NCI-H1092 treated with DMSO at 0.1 percent for 48 hours (cell line): ENCODE measurements at regions not wholly inside any gene's neighbourhood (a gene's known extent, or its start where the extent isn't known, plus 50 kb on each side); places are given as distances from the start of the nearest gene placed in this dataset.
A peak's percentile ranks its signal among the peaks of the same experiment; 100 is the strongest.

ENCODE experiments used
- DNase-seq: peaks from one replicate; lab custom pipeline; 2025; lab: John Stamatoyannopoulos, UW

DNA sequence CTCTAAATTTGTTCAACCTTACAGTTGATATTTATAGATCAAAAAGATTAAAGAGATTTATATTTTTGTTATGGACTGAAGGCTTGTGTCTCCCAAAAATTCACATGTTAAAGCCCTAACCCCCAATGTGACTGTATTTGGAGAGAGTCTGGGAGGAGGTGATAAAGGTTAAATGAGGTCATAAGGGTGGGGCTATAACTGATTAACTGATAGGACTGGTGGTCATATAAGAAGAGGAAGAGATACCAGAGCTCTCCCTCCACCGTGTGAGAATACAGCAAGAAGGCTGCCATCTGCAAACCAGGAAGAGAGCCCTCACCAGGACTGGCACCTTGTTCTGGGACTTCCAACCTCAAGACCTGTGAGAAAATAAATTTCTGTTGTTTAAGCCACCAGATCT, 264.3 kb downstream of the ENC1 start:
- no peak for DNase-seq

- no peak for DNase-seq
These were observed 265.3 kb downstream of the ENC1 start for GRCh38 chr5:74375271-74375670.

GRCh38 chr5:74374656-74375055, 265.9 kb downstream of the ENC1 start:
- DNase-seq, result no peak

GRCh38 chr5:74373076-74373475, 267.5 kb downstream of the ENC1 start:
- DNase-seq, result no peak

DNA sequence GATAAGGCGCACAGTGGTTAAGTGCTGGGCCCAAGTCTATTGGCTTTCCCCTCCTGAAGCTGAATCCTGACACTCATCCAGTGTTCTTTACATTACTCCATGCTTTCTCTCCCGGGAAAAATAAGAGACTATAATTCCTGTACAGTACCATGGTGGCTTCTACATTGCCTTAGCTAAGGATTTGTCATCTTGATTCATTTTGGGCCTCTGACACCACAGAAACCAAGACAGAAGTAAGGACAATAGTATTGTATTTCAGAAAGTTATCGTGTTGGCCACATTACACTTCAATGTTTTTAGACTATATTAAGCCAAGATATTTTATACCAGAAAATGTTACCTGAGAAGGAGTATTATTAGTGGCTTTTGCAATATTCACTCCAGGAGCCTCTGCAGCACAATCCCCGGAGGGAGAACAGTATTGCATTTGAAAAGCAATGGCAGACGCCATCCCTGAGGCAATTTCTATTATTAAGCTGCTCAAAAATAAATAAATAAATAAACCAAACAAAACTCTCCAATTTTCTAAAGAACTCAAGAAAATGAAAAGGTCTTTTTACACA, 267.9 kb downstream of the ENC1 start:
- no peak for DNase-seq

- DNase-seq, result no peak
These were observed 268.5 kb downstream of the ENC1 start for GRCh38 chr5:74372051-74372450.

- no peak for DNase-seq
These were observed 268.9 kb downstream of the ENC1 start for GRCh38 chr5:74371621-74372020.

GRCh38 chr5:74370168-74370567, 270.4 kb downstream of the ENC1 start:
- DNase-seq, result no peak

- no peak for DNase-seq
These were observed 271.4 kb downstream of the ENC1 start for GRCh38 chr5:74369173-74369572.

GRCh38 chr5:74367934-74368333, 272.6 kb downstream of the ENC1 start:
- no peak for DNase-seq

DNA sequence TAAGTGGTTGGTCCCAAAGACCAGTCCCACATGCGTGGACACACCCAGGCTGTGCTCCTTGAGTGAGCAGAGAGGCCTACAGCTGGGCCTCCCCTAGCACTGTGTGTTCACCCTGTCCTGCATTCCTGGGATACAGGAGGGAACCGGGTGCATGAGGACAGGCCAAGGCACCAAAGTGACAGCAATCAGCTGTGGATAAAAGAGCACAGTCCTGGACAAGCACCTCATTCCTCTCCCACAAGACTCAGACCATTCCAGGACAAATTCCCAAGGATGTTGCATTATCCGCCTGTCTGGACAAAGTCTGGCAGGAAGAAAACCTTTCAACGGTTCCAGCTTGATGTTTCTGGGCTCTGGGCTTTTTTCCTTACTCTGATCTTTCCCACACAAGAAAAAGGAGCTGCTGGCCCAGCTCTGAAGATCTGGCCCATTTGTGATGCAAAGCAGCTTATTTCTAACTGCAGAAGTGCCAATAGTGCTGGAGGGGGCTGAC, 273.2 kb downstream of the ENC1 start:
- DNase-seq, result no peak

DNA sequence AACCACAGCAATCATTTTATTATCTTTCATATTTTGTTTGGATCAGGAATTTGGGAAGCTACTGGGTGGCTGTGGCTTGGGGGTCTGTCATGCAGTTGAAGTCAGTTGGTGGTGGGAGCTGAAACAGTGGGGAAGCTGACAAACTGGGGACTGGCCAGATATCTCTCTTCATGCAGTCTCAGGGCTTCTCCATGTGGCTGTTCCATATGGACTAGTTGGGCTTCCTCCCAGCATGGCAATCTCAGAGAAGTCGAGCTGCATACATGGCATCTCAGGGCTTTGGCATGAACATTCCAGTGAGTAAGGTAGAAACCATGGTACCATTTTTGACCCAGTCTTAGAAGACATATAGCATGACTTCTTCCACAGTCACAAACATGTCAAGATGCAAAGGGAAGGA, 274.8 kb downstream of the ENC1 start:
- DNase-seq, result no peak

- no peak for DNase-seq
These were observed 276.0 kb downstream of the ENC1 start for GRCh38 chr5:74364507-74364906.

- DNase-seq, result no peak
These were observed 276.8 kb downstream of the ENC1 start for GRCh38 chr5:74363603-74364205.

DNA sequence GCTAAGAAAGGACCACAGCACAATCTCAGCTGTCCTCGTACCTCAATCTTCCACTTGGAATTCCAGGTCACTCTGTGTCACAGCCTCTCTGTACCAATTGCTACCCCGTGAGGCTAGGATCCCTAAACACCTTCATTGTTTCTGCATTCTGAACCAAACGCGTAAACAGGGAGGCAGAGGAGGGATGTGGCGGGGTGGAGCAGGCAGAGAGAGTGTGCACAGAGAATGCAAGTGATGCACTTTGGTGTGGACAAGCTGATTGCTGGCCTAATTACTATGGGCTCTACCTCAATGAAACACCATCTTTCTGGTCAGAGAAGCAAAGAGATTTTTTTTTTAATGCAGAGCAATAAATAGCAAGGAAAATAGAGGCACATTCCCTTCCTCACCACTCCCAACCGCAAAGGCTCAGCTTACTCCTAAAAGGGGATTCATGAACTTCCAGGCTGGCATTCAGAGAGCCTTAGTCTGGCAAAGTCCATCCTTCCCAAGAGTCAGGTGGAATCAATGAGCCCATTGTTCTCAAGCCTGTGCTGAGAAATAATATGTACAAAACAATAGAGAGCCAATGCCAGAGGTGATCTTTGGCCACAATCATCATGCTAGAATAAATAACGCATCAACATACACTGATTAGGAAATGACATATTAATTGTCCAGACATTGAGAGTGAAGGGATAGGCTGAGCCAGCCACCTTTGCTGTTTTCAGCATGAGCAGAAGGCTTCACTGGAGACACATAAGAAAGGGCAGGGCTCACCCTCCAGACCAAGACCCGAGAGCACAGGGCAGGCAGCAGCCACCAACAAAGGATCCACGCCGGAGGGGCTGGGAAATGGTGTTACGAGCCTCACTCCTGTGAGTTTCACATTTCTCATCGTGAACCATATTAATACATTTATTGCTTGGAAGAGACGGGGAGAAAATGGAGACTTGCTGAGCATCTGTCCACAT, 278.8 kb downstream of the ENC1 start:
- DNase-seq, result no peak

DNA sequence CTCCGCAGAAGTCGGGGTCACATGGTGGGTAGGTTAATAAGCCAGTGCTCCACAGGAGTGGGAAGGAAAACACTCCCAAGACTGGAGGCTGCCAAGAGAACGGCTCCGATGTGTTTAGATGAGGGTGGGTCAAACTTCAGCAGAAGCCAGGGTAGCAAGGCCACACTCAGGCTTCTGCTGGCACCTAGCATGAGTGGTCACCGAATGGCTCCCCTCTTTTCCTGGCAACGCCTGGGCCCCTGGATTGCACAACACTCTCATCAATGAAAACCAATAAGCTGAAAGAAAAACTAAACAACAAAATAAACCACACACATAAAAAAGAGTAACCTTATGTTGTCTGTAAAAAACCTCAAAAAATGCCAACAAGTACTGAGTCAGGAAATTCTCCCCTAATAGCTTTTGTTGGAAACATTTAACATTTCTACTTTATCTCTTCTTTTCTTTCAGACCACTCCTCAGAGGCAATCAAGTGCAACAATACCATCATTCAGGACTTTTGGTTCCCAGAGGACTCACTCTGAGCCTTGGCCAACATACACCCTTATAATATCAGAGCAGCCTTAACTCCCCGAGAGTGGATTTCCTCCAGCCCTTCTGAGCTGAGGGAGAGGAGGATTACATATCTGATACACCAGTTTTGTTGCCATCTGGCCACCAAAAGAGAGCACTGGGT, 279.9 kb downstream of the ENC1 start:
- no peak for DNase-seq

GRCh38 chr5:74357827-74358226, 282.7 kb downstream of the ENC1 start:
- DNase-seq, result peak; percentile 23

DNA sequence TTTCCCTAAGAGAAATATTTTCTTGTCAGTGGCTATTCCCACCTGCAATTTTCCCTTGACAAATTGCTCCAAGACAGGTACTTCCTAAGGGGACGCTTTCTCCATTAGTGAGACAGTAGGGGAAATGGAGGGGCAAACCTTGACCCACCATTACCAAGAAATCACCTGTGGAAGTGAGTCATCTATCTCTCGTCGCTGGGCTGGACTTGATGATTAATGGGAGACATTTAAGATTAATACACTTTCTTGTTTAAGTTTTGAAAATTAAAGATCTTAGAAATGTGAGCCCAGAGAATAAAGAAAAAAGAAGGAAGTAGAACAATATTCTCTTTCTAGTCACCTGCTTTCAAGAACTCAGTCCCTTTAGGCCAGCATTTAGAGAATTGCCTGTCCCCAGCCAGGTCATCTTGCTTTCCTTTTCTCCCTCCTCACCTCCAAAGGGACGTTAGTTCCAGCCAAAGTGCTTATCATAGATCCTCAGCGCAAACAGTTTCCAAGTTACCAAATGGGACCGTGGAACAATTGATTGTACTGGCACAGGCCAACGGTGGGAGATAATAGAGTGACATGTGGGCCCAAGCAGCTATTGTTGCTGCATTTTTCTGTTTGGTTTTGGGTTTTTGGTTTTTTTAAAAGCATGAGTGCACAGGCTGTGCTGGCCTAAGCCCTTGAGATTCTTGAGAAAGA, 284.4 kb downstream of the ENC1 start:
- no peak for DNase-seq

GRCh38 chr5:74355041-74355824, 285.3 kb downstream of the ENC1 start:
- DNase-seq, result no peak

GRCh38 chr5:74352256-74352655, 288.3 kb downstream of the ENC1 start:
- DNase-seq, result no peak
